Endothelial cell of umbilical vein (primary cell): ENCODE measurements at regions not wholly inside any gene's neighbourhood (a gene's known extent, or its start where the extent isn't known, plus 50 kb on each side); places are given as distances from the start of the nearest gene placed in this dataset.

Experiments
- CTCF ChIP-seq, 2 donors: IDR thresholded peaks; 1 replicate in 1 of 2; 2 replicates in 1 of 2; pipeline ENCODE4 v1.5.1; 2011; ENCODE audit warnings: low read length in 2 of 2, mild to moderate bottlenecking in 2 of 2, moderate library complexity in 2 of 2, control low read depth in 1 of 2, inconsistent platforms in 1 of 2, low read depth in 1 of 2; ENCODE audit not compliant: insufficient read depth in 1 of 2; ENCODE audit errors: extremely low read depth in 1 of 2
- EZH2 ChIP-seq: IDR thresholded peaks from 2 replicates; pipeline ENCODE4 v1.6.1; 2012; ENCODE audit warnings: borderline replicate concordance, low read depth, mild to moderate bottlenecking, moderate library complexity, low read length, inconsistent platforms; ENCODE audit not compliant: severe bottlenecking
- GATA2 ChIP-seq: IDR thresholded peaks from 2 replicates; pipeline ENCODE4 v1.7.0; 2011; ENCODE audit warnings: low read depth, mild to moderate bottlenecking, moderate library complexity, mixed read lengths, low read length; ENCODE audit not compliant: insufficient read length, insufficient read depth
- POLR2A ChIP-seq: IDR thresholded peaks from 2 replicates; pipeline ENCODE4 v1.6.1; 2012; ENCODE audit warnings: low read depth, mild to moderate bottlenecking, control low read depth, low read length

DNA sequence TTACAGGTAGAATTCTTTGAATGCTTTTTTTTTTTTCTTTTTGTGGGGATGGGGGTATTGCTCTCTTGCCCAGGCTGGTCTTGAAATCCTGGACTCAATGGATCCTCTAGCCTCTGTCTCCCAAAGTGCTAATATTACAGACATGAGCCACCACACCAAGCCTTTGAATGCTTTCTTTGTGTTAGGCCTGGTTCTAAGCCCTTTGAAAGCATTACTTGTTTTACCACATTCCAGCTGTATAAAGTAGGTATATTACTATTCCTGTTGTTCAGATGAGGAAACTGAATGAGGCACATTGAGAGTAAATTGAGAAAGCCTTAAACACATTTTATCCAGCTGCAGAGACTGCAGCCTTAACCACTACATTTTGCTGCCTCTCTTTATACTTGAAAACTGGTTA, 841.8 kb upstream of the ADGRL4 start:
- TF ChIP-seq CTCF (IDR thresholded peaks at IDR 0.05; ENCODE audit: extremely low read depth in 1 of 2, insufficient read depth in 1 of 2, low read depth in 1 of 2, low read length in 2 of 2) (no peak), POLR2A (no peak), EZH2 (no peak), GATA2 (no peak)
